ENCODE measurements at regions not wholly inside any gene's neighbourhood (a gene's known extent, or its start where the extent isn't known, plus 50 kb on each side); places are given as distances from the start of the nearest gene placed in this dataset.

GRCh38 chr7:94111009-94111408 is 106.9 kb upstream of the BET1 start:
- CTCF ChIA-PET = no interaction called here
- no peaks in the 10 kb centered on the region for H3K36me3 Mint-ChIP-seq (ENCODE audit: insufficient read depth, unreplicated experiment)
- no TSS peak for BruUV-seq (replicated peaks)

GRCh38 chr7:94115316-94115715 is 111.2 kb upstream of the BET1 start:
- no peaks in the 10 kb centered on the region for H3K27me3 Mint-ChIP-seq (ENCODE audit: unreplicated experiment)

More at GRCh38 chr7:94111009-94111408, 106.9 kb upstream of the BET1 start:
- DNase-seq = no peak
- intact Hi-C loops (cut with micrococcal nuclease; ENCODE audit: unreplicated experiment) = no loop called here
- H3K27me3 Mint-ChIP-seq (ENCODE audit: unreplicated experiment) = no peaks in the 10 kb centered on the region
- no peaks in the 10 kb centered on the region for H3K9me3 Mint-ChIP-seq (ENCODE audit: low read depth, unreplicated experiment)
- no peaks in the 10 kb centered on the region for H3K4me1 Mint-ChIP-seq (ENCODE audit: low read depth, unreplicated experiment)
- H3K27ac Mint-ChIP-seq (ENCODE audit: unreplicated experiment) = no peak overlapping the region
- no peak for TF ChIP-seq CTCF (IDR thresholded peaks at IDR 0.05; ENCODE audit: unreplicated experiment)
- no peak overlapping the region for H3K4me3 Mint-ChIP-seq (ENCODE audit: low read depth, unreplicated experiment)

GRCh38 chr7:94123136-94123535 is 119.0 kb upstream of the BET1 start:
- no peak for DNase-seq
- no peak overlapping the region for H3K4me3 Mint-ChIP-seq (ENCODE audit: low read depth, unreplicated experiment)
- no peak for TF ChIP-seq CTCF (IDR thresholded peaks at IDR 0.05; ENCODE audit: unreplicated experiment)
- H3K27me3 Mint-ChIP-seq (ENCODE audit: unreplicated experiment) = no peaks in the 10 kb centered on the region
- no peaks in the 10 kb centered on the region for H3K36me3 Mint-ChIP-seq (ENCODE audit: insufficient read depth, unreplicated experiment)
- CTCF ChIA-PET = no interaction called here
- no TSS peak for BruUV-seq (replicated peaks)
- no peaks in the 10 kb centered on the region for H3K9me3 Mint-ChIP-seq (ENCODE audit: low read depth, unreplicated experiment)
- intact Hi-C loops (cut with micrococcal nuclease; ENCODE audit: unreplicated experiment) = no loop called here
- no peaks in the 10 kb centered on the region for H3K4me1 Mint-ChIP-seq (ENCODE audit: low read depth, unreplicated experiment)
- H3K27ac Mint-ChIP-seq (ENCODE audit: unreplicated experiment) = no peak overlapping the region

More at GRCh38 chr7:94115316-94115715, 111.2 kb upstream of the BET1 start:
- H3K36me3 Mint-ChIP-seq (ENCODE audit: insufficient read depth, unreplicated experiment) = no peaks in the 10 kb centered on the region
- no peak overlapping the region for H3K4me3 Mint-ChIP-seq (ENCODE audit: low read depth, unreplicated experiment)
- H3K4me1 Mint-ChIP-seq (ENCODE audit: low read depth, unreplicated experiment) = no peaks in the 10 kb centered on the region
- H3K27ac Mint-ChIP-seq (ENCODE audit: unreplicated experiment) = no peak overlapping the region
- intact Hi-C loops (cut with micrococcal nuclease; ENCODE audit: unreplicated experiment) = no loop called here
- CTCF ChIA-PET = no interaction called here
- no peak for TF ChIP-seq CTCF (IDR thresholded peaks at IDR 0.05; ENCODE audit: unreplicated experiment)
- BruUV-seq (replicated peaks) = no TSS peak
- DNase-seq = no peak
- no peaks in the 10 kb centered on the region for H3K9me3 Mint-ChIP-seq (ENCODE audit: low read depth, unreplicated experiment)

- CTCF ChIA-PET = no interaction called here
- peaks cover 8% of the 10 kb centered on the region for H3K4me1 Mint-ChIP-seq (ENCODE audit: low read depth, unreplicated experiment)
- no TSS peak for BruUV-seq (replicated peaks)
- no peaks in the 10 kb centered on the region for H3K36me3 Mint-ChIP-seq (ENCODE audit: insufficient read depth, unreplicated experiment)
- no peak overlapping the region for H3K27ac Mint-ChIP-seq (ENCODE audit: unreplicated experiment)
- H3K4me3 Mint-ChIP-seq (ENCODE audit: low read depth, unreplicated experiment) = no peak overlapping the region
- no peak for DNase-seq
- intact Hi-C loops (cut with micrococcal nuclease; ENCODE audit: unreplicated experiment) = no loop called here
- H3K9me3 Mint-ChIP-seq (ENCODE audit: low read depth, unreplicated experiment) = no peaks in the 10 kb centered on the region
- no peaks in the 10 kb centered on the region for H3K27me3 Mint-ChIP-seq (ENCODE audit: unreplicated experiment)
- TF ChIP-seq CTCF (IDR thresholded peaks at IDR 0.05; ENCODE audit: unreplicated experiment) = no peak
These were observed 122.9 kb upstream of the BET1 start for GRCh38 chr7:94127026-94127425.

- Mint-ChIP-seq H3K9me3 (ENCODE audit: low read depth, unreplicated experiment) (no peaks in the 10 kb centered on the region), H3K27me3 (ENCODE audit: unreplicated experiment) (no peaks in the 10 kb centered on the region), H3K4me3 (ENCODE audit: low read depth, unreplicated experiment) (no peak overlapping the region), H3K4me1 (ENCODE audit: low read depth, unreplicated experiment) (peaks cover 8% of the 10 kb centered on the region), H3K36me3 (ENCODE audit: insufficient read depth, unreplicated experiment) (no peaks in the 10 kb centered on the region), H3K27ac (ENCODE audit: unreplicated experiment) (no peak overlapping the region)
- intact Hi-C loops (cut with micrococcal nuclease; ENCODE audit: unreplicated experiment) = no loop called here
- CTCF ChIA-PET = no interaction called here
- BruUV-seq (replicated peaks) = no TSS peak
- TF ChIP-seq CTCF (IDR thresholded peaks at IDR 0.05; ENCODE audit: unreplicated experiment) = no peak
- no peak for DNase-seq
These were observed 123.9 kb upstream of the BET1 start for GRCh38 chr7:94128072-94128471.

Measured in Calu3 (cell line).